ENCODE measurements at regions not wholly inside any gene's neighbourhood (a gene's known extent, or its start where the extent isn't known, plus 50 kb on each side); places are given as distances from the start of the nearest gene placed in this dataset.
A peak's percentile ranks its signal among the peaks of the same experiment; 100 is the strongest.
"Not testable (repeated sequence)": the region's sequence is repeated elsewhere in the genome, so short reads cannot be mapped to it uniquely, and the experiment has no call there.

DNA sequence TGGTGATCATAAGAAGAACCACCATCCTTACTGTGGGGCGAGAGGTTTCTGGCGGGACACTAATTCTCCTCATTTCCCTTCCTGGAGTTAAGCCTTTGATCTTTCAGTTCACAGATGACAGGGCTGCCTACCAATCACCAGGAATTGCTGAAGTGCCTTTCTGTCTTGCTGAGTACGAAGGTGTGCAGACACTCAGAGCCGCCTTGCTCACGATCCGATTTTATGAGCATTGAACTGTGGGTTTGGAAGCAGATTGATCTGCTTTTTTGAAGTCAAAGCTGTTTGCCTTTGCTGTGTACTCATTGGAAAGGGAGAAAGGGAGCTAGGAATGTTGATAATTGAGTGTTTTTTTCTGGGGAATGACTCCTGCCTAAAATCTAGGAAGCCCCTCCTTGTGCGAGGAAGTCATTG, 129.1 kb upstream of the SALL4 start:
- H3K4me3 Mint-ChIP-seq (ENCODE audit: unreplicated experiment), result peak overlapping the region; percentile 65
- peak; percentile 78 to 79 for DNase-seq
- TF ChIP-seq, protein P1, sequence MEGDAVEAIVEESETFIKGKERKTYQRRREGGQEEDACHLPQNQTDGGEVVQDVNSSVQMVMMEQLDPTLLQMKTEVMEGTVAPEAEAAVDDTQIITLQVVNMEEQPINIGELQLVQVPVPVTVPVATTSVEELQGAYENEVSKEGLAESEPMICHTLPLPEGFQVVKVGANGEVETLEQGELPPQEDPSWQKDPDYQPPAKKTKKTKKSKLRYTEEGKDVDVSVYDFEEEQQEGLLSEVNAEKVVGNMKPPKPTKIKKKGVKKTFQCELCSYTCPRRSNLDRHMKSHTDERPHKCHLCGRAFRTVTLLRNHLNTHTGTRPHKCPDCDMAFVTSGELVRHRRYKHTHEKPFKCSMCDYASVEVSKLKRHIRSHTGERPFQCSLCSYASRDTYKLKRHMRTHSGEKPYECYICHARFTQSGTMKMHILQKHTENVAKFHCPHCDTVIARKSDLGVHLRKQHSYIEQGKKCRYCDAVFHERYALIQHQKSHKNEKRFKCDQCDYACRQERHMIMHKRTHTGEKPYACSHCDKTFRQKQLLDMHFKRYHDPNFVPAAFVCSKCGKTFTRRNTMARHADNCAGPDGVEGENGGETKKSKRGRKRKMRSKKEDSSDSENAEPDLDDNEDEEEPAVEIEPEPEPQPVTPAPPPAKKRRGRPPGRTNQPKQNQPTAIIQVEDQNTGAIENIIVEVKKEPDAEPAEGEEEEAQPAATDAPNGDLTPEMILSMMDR (IDR thresholded peaks at IDR 0.05; ENCODE audit: insufficient read depth in 1 of 2, low read depth in 1 of 2, low read length in 1 of 2, severe bottlenecking in 1 of 2, unreplicated experiment in 1 of 2), result no peak
- no peaks in the 10 kb centered on the region for H3K9me3 ChIP-seq
- H3K4me3 ChIP-seq (ENCODE audit: low read depth, low read length), result peak overlapping the region; percentile 15
- intact Hi-C loops (cut with micrococcal nuclease; ENCODE audit: unreplicated experiment), result loop anchor here (1.0 to 5.0 kb wide), 2 partner anchors 13 to 129 kb away; partner anchors contain the start of gene SALL4
- no peaks in the 10 kb centered on the region for H3K27me3 ChIP-seq (replicated peaks; ENCODE audit: control insufficient read depth, insufficient read depth, low read length)
- no peaks in the 10 kb centered on the region for H3K9me3 Mint-ChIP-seq (ENCODE audit: unreplicated experiment)
- no TSS peak for BruUV-seq (replicated peaks)
- no peaks in the 10 kb centered on the region for H3K36me3 ChIP-seq (ENCODE audit: control insufficient read depth, insufficient read depth, low read length)
- peaks cover 34% of the 10 kb centered on the region for H3K4me1 ChIP-seq
- ChIA-PET CTCF (interaction anchor here (0.6 to 1.5 kb wide), 7 partner anchors 10 to 307 kb away, joined by 3 to 6 read pairs (median 4); no protein-coding TSS in a partner anchor), POLR2A (interaction anchor here (0.6 kb wide), 1 partner anchor 230 kb away, joined by 3 read pairs; no protein-coding TSS in a partner anchor)
- H3K27ac Mint-ChIP-seq (ENCODE audit: unreplicated experiment), result peak overlapping the region; percentile 80
- H3K4me1 Mint-ChIP-seq (ENCODE audit: low read depth, unreplicated experiment), result peaks cover 33% of the 10 kb centered on the region
- no peaks in the 10 kb centered on the region for H3K36me3 Mint-ChIP-seq (ENCODE audit: insufficient read depth, unreplicated experiment)
- H3K27me3 Mint-ChIP-seq (ENCODE audit: insufficient read depth, unreplicated experiment), result no peaks in the 10 kb centered on the region

DNA sequence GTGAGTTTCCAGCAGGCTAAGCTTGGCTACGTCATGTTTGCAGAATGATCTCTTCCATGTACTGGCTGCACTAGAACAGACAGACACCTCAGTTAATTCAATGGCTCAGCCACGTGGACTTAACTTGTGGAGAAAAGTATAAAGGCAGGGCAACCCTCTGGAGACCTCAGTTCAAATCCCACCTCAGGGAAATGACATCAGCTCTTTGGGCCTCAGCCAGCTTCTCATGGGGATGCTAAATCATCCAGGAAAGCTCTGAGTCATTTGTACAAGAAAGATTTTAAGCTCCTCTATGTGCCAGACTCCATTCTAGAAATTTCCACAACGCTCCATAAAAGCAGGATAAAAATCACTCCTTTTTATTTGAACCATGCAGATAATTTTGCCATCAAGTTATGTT, 128.5 kb upstream of the SALL4 start:
- no peaks in the 10 kb centered on the region for H3K27me3 Mint-ChIP-seq (ENCODE audit: insufficient read depth, unreplicated experiment)
- TF ChIP-seq, protein P1 (IDR thresholded peaks at IDR 0.05; ENCODE audit: insufficient read depth in 1 of 2, low read depth in 1 of 2, low read length in 1 of 2, severe bottlenecking in 1 of 2, unreplicated experiment in 1 of 2), result no peak
- H3K4me1 Mint-ChIP-seq (ENCODE audit: low read depth, unreplicated experiment), result peaks cover 33% of the 10 kb centered on the region
- peaks cover 34% of the 10 kb centered on the region for H3K4me1 ChIP-seq
- peak overlapping the region; percentile 80 for H3K27ac Mint-ChIP-seq (ENCODE audit: unreplicated experiment)
- intact Hi-C loops (cut with micrococcal nuclease; ENCODE audit: unreplicated experiment), result loop anchor here (1.0 to 5.0 kb wide), 2 partner anchors 12 to 128 kb away; partner anchors contain the start of gene SALL4
- no peaks in the 10 kb centered on the region for H3K9me3 ChIP-seq
- no TSS peak for BruUV-seq (replicated peaks)
- H3K36me3 ChIP-seq (ENCODE audit: control insufficient read depth, insufficient read depth, low read length), result no peaks in the 10 kb centered on the region
- H3K4me3 ChIP-seq (ENCODE audit: low read depth, low read length), result no peak overlapping the region
- ChIA-PET POLR2A (interaction anchor here (0.6 kb wide), 1 partner anchor 230 kb away, joined by 3 read pairs; no protein-coding TSS in a partner anchor), CTCF (interaction anchor here (1.0 to 1.5 kb wide), 4 partner anchors 11 to 133 kb away, joined by 4 to 5 read pairs (median 4); no protein-coding TSS in a partner anchor)
- no peaks in the 10 kb centered on the region for H3K9me3 Mint-ChIP-seq (ENCODE audit: unreplicated experiment)
- H3K36me3 Mint-ChIP-seq (ENCODE audit: insufficient read depth, unreplicated experiment), result no peaks in the 10 kb centered on the region
- H3K4me3 Mint-ChIP-seq (ENCODE audit: unreplicated experiment), result peak overlapping the region; percentile 65
- H3K27me3 ChIP-seq (replicated peaks; ENCODE audit: control insufficient read depth, insufficient read depth, low read length), result no peaks in the 10 kb centered on the region
- DNase-seq, result no peak

DNA sequence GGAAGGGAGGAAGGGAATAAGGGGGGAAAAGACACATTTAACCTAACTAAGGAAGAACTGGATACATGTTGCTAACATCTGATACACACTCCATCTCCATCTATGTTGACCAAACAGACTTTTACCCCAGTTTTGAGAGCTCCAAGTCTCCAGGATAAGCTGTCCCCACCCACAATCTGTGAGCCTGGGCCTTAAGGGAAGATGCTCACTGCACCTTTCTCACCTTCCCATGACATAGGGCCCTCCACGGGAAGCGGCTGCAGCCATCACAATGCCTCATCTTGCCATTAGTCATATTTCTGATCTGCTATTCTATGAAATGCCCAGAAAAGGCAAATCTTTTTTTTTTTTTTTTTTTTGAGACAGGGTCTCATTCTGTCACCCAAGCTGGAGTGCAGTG, 126.6 kb upstream of the SALL4 start:
- intact Hi-C loops (cut with micrococcal nuclease; ENCODE audit: unreplicated experiment), result no loop called here
- DNase-seq, result no peak
- Mint-ChIP-seq H3K27ac (ENCODE audit: unreplicated experiment) (no peak overlapping the region), H3K4me3 (ENCODE audit: unreplicated experiment) (no peak overlapping the region), H3K36me3 (ENCODE audit: insufficient read depth, unreplicated experiment) (no peaks in the 10 kb centered on the region), H3K27me3 (ENCODE audit: insufficient read depth, unreplicated experiment) (no peaks in the 10 kb centered on the region), H3K4me1 (ENCODE audit: low read depth, unreplicated experiment) (peaks cover 20% of the 10 kb centered on the region), H3K9me3 (ENCODE audit: unreplicated experiment) (no peaks in the 10 kb centered on the region)
- no TSS peak for BruUV-seq (replicated peaks)
- H3K27me3 ChIP-seq (replicated peaks; ENCODE audit: control insufficient read depth, insufficient read depth, low read length), result no peaks in the 10 kb centered on the region
- TF ChIP-seq, protein P1 (IDR thresholded peaks at IDR 0.05; ENCODE audit: insufficient read depth in 1 of 2, low read depth in 1 of 2, low read length in 1 of 2, severe bottlenecking in 1 of 2, unreplicated experiment in 1 of 2), result no peak
- peaks cover 26% of the 10 kb centered on the region for H3K4me1 ChIP-seq
- CTCF ChIA-PET, result interaction anchor here (0.6 to 0.7 kb wide), 2 partner anchors 137 to 276 kb away, joined by 3 to 4 read pairs; no protein-coding TSS in a partner anchor
- no peaks in the 10 kb centered on the region for H3K9me3 ChIP-seq
- no peaks in the 10 kb centered on the region for H3K36me3 ChIP-seq (ENCODE audit: control insufficient read depth, insufficient read depth, low read length)
- H3K4me3 ChIP-seq (ENCODE audit: low read depth, low read length), result no peak overlapping the region
- POLR2A ChIA-PET, result no interaction called here

DNA sequence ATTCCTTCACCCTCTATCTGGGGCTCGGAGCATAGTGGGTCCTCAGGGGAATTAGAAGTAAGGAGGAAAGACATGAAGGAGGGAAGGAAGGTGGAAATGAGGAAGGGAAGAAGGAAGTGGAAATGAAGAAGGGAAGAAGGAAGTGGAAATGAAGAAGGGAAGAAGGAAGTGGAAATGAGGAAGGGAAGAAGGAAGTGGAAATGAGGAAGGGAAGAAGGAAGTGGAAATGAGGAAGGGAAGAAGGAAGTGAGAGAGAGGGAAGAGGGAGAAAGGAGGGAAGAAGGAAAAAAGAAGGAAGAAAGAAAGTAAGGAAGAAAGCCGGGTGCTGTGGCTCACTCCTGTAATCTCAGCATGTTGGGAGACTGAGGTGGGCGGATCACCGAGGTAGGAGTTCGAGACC, 125.6 kb upstream of the SALL4 start:
- peaks cover 17% of the 10 kb centered on the region for H3K4me1 ChIP-seq
- Mint-ChIP-seq H3K27ac (ENCODE audit: unreplicated experiment) (peak overlapping the region; percentile 4), H3K4me1 (ENCODE audit: low read depth, unreplicated experiment) (peaks cover 19% of the 10 kb centered on the region)
- H3K9me3 Mint-ChIP-seq (ENCODE audit: unreplicated experiment); H3K36me3 Mint-ChIP-seq (ENCODE audit: insufficient read depth, unreplicated experiment); POLR2A ChIA-PET; H3K36me3 ChIP-seq (ENCODE audit: control insufficient read depth, insufficient read depth, low read length); H3K4me3 ChIP-seq (ENCODE audit: low read depth, low read length); DNase-seq; H3K9me3 ChIP-seq; BruUV-seq (replicated peaks); CTCF ChIA-PET; intact Hi-C loops (cut with micrococcal nuclease; ENCODE audit: unreplicated experiment); H3K27me3 ChIP-seq (replicated peaks; ENCODE audit: control insufficient read depth, insufficient read depth, low read length); H3K27me3 Mint-ChIP-seq (ENCODE audit: insufficient read depth, unreplicated experiment); H3K4me3 Mint-ChIP-seq (ENCODE audit: unreplicated experiment): not testable (repeated sequence)

Data from Caco-2 (cell line).